H7 (cell line): ENCODE measurements at regions not wholly inside any gene's neighbourhood (a gene's known extent, or its start where the extent isn't known, plus 50 kb on each side); places are given as distances from the start of the nearest gene placed in this dataset.
"Not testable (repeated sequence)": the region's sequence is repeated elsewhere in the genome, so short reads cannot be mapped to it uniquely, and the experiment has no call there.

Experiments
- DNase-seq: peaks from one replicate; pipeline ENCODE4 v3.0.0; 2012
- H3K27me3 ChIP-seq: 2 replicates; pipeline ENCODE4 v1.6.0; 2011; ENCODE audit warnings: mild to moderate bottlenecking, low read length; ENCODE audit not compliant: control insufficient read depth, insufficient read depth
- H3K36me3 ChIP-seq: replicated peaks from 2 replicates; pipeline ENCODE4 v1.5.1; 2011; ENCODE audit warnings: low read length; ENCODE audit not compliant: control insufficient read depth, insufficient read depth
- H3K4me3 ChIP-seq: 2 replicates; pipeline ENCODE4 v1.5.1; 2011; ENCODE audit warnings: low read depth, mild to moderate bottlenecking, control low read depth, low read length, moderate library complexity; ENCODE audit not compliant: insufficient read depth

GRCh38 chr14:34098985-34099349, 148.1 kb upstream of the EGLN3 start:
- Histone ChIP-seq H3K4me3 (no peak overlapping the region), H3K27me3 (no peaks in the 10 kb centered on the region), H3K36me3 (no peaks in the 10 kb centered on the region)
- no peak for DNase-seq

GRCh38 chr14:34098045-34098984, 147.4 kb upstream of the EGLN3 start:
- DNase-seq = peak; percentile 52
- Histone ChIP-seq H3K27me3 (no peaks in the 10 kb centered on the region), H3K36me3 (no peaks in the 10 kb centered on the region), H3K4me3 (no peak overlapping the region)

GRCh38 chr14:34097644-34098043, 146.8 kb upstream of the EGLN3 start:
- Histone ChIP-seq H3K4me3 (no peak overlapping the region), H3K36me3 (no peaks in the 10 kb centered on the region), H3K27me3 (no peaks in the 10 kb centered on the region)
- DNase-seq = no peak

GRCh38 chr14:34094384-34094783, 143.5 kb upstream of the EGLN3 start:
- Histone ChIP-seq H3K4me3 (no peak overlapping the region), H3K36me3 (no peaks in the 10 kb centered on the region), H3K27me3 (no peaks in the 10 kb centered on the region)
- no peak for DNase-seq

- H3K27me3 ChIP-seq = no peaks in the 10 kb centered on the region
- no peak for DNase-seq
- H3K4me3 ChIP-seq = no peak overlapping the region
- H3K36me3 ChIP-seq = no peaks in the 10 kb centered on the region
These were observed 143.0 kb upstream of the EGLN3 start for GRCh38 chr14:34093883-34094282.

- no peak overlapping the region for H3K4me3 ChIP-seq
These were observed 139.6 kb upstream of the EGLN3 start for GRCh38 chr14:34090451-34090850.

GRCh38 chr14:34088914-34089313, 138.0 kb upstream of the EGLN3 start:
- no peaks in the 10 kb centered on the region for H3K36me3 ChIP-seq
- H3K27me3 ChIP-seq = no peaks in the 10 kb centered on the region
- DNase-seq = no peak
- H3K4me3 ChIP-seq = no peak overlapping the region

More at GRCh38 chr14:34090451-34090850, 139.6 kb upstream of the EGLN3 start:
- no peak for DNase-seq
- no peaks in the 10 kb centered on the region for H3K36me3 ChIP-seq
- H3K27me3 ChIP-seq = no peaks in the 10 kb centered on the region

- no peaks in the 10 kb centered on the region for H3K36me3 ChIP-seq
- H3K4me3 ChIP-seq = no peak overlapping the region
- no peak for DNase-seq
- no peaks in the 10 kb centered on the region for H3K27me3 ChIP-seq
These were observed 136.7 kb upstream of the EGLN3 start for GRCh38 chr14:34087571-34087970.

- Histone ChIP-seq H3K36me3 (no peaks in the 10 kb centered on the region), H3K4me3 (no peak overlapping the region), H3K27me3 (no peaks in the 10 kb centered on the region)
- no peak for DNase-seq
These were observed 135.4 kb upstream of the EGLN3 start for GRCh38 chr14:34086223-34086757.

GRCh38 chr14:34085695-34086094, 134.8 kb upstream of the EGLN3 start:
- no peaks in the 10 kb centered on the region for H3K36me3 ChIP-seq
- H3K27me3 ChIP-seq = no peaks in the 10 kb centered on the region
- no peak for DNase-seq
- H3K4me3 ChIP-seq = no peak overlapping the region

- DNase-seq = no peak
- no peak overlapping the region for H3K4me3 ChIP-seq
- no peaks in the 10 kb centered on the region for H3K36me3 ChIP-seq
- no peaks in the 10 kb centered on the region for H3K27me3 ChIP-seq
These were observed 130.8 kb upstream of the EGLN3 start for GRCh38 chr14:34081576-34082136.

- no peaks in the 10 kb centered on the region for H3K36me3 ChIP-seq
- no peaks in the 10 kb centered on the region for H3K27me3 ChIP-seq
- no peak overlapping the region for H3K4me3 ChIP-seq
- no peak for DNase-seq
These were observed 130.3 kb upstream of the EGLN3 start for GRCh38 chr14:34081101-34081575.

- not testable (repeated sequence) for H3K27me3 ChIP-seq, H3K4me3 ChIP-seq, H3K36me3 ChIP-seq, DNase-seq
These were observed 128.8 kb upstream of the EGLN3 start for GRCh38 chr14:34079643-34080042.

GRCh38 chr14:34078117-34078743, 127.4 kb upstream of the EGLN3 start:
- H3K36me3 ChIP-seq = no peaks in the 10 kb centered on the region
- no peak for DNase-seq
- no peak overlapping the region for H3K4me3 ChIP-seq
- H3K27me3 ChIP-seq = no peaks in the 10 kb centered on the region

- no peaks in the 10 kb centered on the region for H3K27me3 ChIP-seq
- no peak overlapping the region for H3K4me3 ChIP-seq
- DNase-seq = no peak
- no peaks in the 10 kb centered on the region for H3K36me3 ChIP-seq
These were observed 125.0 kb upstream of the EGLN3 start for GRCh38 chr14:34075826-34076225.
